Breast epithelium (tissue), 4 donors: ENCODE measurements at regions not wholly inside any gene's neighbourhood (a gene's known extent, or its start where the extent isn't known, plus 50 kb on each side); places are given as distances from the start of the nearest gene placed in this dataset.
"Not testable (repeated sequence)": the region's sequence is repeated elsewhere in the genome, so short reads cannot be mapped to it uniquely, and the experiment has no call there.

Source experiments
- DNase-seq, 2 donors: peaks; one replicate each; pipeline ENCODE4 v3.0.0-alpha.2; 2019; ENCODE audit warnings: low spot score in 2 of 2
- H3K27ac ChIP-seq, 2 donors: fragments of 200-600 bp; sonication (generic) in 1 of 2; one replicate each; pipeline ENCODE4 v1.5.1; 2016 to 2019; ENCODE audit warnings: mild to moderate bottlenecking in 1 of 2
- H3K27me3 ChIP-seq, 2 donors: fragments of 200-600 bp; sonication (generic) in 1 of 2; one replicate each; pipeline versions ENCODE4 v1.5.1 to v1.6.0; 2017 to 2019; ENCODE audit warnings: control low read depth in 1 of 2, mild to moderate bottlenecking in 1 of 2
- H3K36me3 ChIP-seq: fragments of 200-600 bp; one replicate; pipeline ENCODE4 v1.5.1; 2019
- H3K4me1 ChIP-seq, 2 donors: fragments of 200-600 bp; sonication (generic); one replicate each; pipeline ENCODE4 v1.5.1; 2016 to 2019; ENCODE audit warnings: control low read depth in 1 of 2
- H3K4me3 ChIP-seq, 3 donors: fragments of 200-600 bp; sonication (generic); 1 replicate in 2 of 3; 2 replicates in 1 of 3; pipeline ENCODE4 v1.5.1; 2016 to 2019; ENCODE audit warnings: mild to moderate bottlenecking in 3 of 3, moderate library complexity in 2 of 3
- H3K9me3 ChIP-seq, 2 donors: fragments of 200-600 bp; sonication (generic) in 1 of 2; one replicate each; pipeline ENCODE4 v1.5.1; 2016 to 2019; ENCODE audit warnings: control low read depth in 1 of 2
- CTCF ChIP-seq, 3 donors: fragments of 450-650 bp; IDR thresholded peaks; one replicate each; pipeline ENCODE4 v1.5.1; 2016 to 2017; ENCODE audit warnings: antibody characterized with exemption in 3 of 3, mild to moderate bottlenecking in 3 of 3, moderate library complexity in 3 of 3
- POLR2A ChIP-seq: fragments of 450-650 bp; IDR thresholded peaks from one replicate; pipeline ENCODE4 v1.6.1; 2016; ENCODE audit warnings: antibody characterized with exemption, mild to moderate bottlenecking, moderate library complexity
- POLR2AphosphoS5 ChIP-seq, 3 donors: sonication (generic); formaldehyde crosslinking; IDR thresholded peaks; one replicate each; pipeline ENCODE4 v1.6.1; 2017; ENCODE audit warnings: antibody characterized with exemption in 3 of 3
- intact Hi-C: fragments of 100-400 bp; cut with DNase I; formaldehyde crosslinking; loops from one replicate; pipeline ENCODE4 v1.15.1; 2023; ENCODE audit warnings: low total_unique reads

- H3K4me3 ChIP-seq = no peak overlapping the region
- no peak for TF ChIP-seq POLR2AphosphoS5 (IDR thresholded peaks at IDR 0.05)
- TF ChIP-seq CTCF (IDR thresholded peaks at IDR 0.05) = no peak
- no peaks in the 10 kb centered on the region for H3K36me3 ChIP-seq
- no peaks in the 10 kb centered on the region for H3K9me3 ChIP-seq
- intact Hi-C loops = no loop called here
- DNase-seq = no peak
- H3K4me1 ChIP-seq = no peaks in the 10 kb centered on the region
- no peak overlapping the region for H3K27ac ChIP-seq
- no peaks in the 10 kb centered on the region for H3K27me3 ChIP-seq
Measured at GRCh38 chrX:56026815-56027214, 205.3 kb upstream of the KLF8 start.

DNA sequence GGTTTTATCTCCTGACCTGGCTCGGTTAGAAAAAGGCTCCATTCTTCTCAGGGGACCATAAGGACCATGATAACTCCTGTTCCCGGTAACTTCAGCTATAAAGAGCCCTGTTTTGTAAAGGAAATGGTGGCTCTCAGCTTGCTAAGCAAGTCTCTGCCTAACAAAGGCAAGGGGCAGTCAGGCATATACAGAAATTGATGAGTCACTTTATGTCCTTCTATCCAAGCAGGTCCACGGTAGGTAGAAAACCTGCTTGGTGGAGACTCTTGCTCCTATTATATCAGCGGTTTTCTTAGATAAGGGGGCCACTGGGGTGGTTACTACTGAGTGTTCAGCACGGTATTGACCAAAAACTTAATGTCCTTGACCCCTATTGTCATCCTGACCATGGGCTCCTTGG is 203.0 kb upstream of the KLF8 start:
- no peaks in the 10 kb centered on the region for H3K9me3 ChIP-seq
- DNase-seq = no peak
- no peak overlapping the region for H3K4me3 ChIP-seq
- H3K4me1 ChIP-seq = no peaks in the 10 kb centered on the region
- H3K27ac ChIP-seq = no peak overlapping the region
- H3K36me3 ChIP-seq = no peaks in the 10 kb centered on the region
- H3K27me3 ChIP-seq = no peaks in the 10 kb centered on the region
- intact Hi-C loops = no loop called here
- TF ChIP-seq POLR2A = no peak
- no peak for TF ChIP-seq POLR2AphosphoS5 (IDR thresholded peaks at IDR 0.05)
- TF ChIP-seq CTCF (IDR thresholded peaks at IDR 0.05) = no peak

DNA sequence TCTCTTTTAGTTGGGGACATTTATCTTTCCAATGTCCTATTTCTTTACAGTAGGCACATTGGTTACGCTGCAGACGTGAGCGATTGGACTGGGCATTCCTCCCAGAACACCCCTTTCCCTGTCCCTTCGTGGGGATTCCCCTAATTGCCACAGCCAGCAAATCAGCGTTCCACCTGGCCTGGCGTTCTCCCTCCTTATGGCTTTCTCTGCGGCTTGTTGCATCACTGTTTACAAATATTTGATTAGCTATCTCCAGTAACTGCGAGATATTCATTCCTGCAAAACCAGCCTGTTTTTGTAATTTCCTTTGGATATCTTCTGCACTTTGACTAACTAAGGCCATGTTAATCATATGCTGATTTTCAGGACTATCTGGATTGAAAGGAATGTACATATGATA is 202.5 kb upstream of the KLF8 start:
- H3K4me1 ChIP-seq = no peaks in the 10 kb centered on the region
- no peak overlapping the region for H3K4me3 ChIP-seq
- DNase-seq = no peak
- intact Hi-C loops = no loop called here
- TF ChIP-seq POLR2A (no peak), CTCF (IDR thresholded peaks at IDR 0.05) (no peak), POLR2AphosphoS5 (IDR thresholded peaks at IDR 0.05) (no peak)
- H3K36me3 ChIP-seq = no peaks in the 10 kb centered on the region
- H3K9me3 ChIP-seq = no peaks in the 10 kb centered on the region
- H3K27me3 ChIP-seq = no peaks in the 10 kb centered on the region
- no peak overlapping the region for H3K27ac ChIP-seq

- intact Hi-C loops = no loop called here
- Histone ChIP-seq H3K4me1 (no peaks in the 10 kb centered on the region), H3K9me3 (peaks cover 3% of the 10 kb centered on the region in 2 donors), H3K27ac (no peak overlapping the region), H3K27me3 (no peaks in the 10 kb centered on the region), H3K36me3 (no peaks in the 10 kb centered on the region), H3K4me3 (no peak overlapping the region)
- TF ChIP-seq CTCF (IDR thresholded peaks at IDR 0.05) (no peak), POLR2A (no peak), POLR2AphosphoS5 (IDR thresholded peaks at IDR 0.05) (no peak)
- no peak for DNase-seq
Measured at GRCh38 chrX:56031409-56031808, 200.7 kb upstream of the KLF8 start.

GRCh38 chrX:56033495-56034180 is 198.5 kb upstream of the KLF8 start:
- DNase-seq = no peak
- intact Hi-C loops = no loop called here
- Histone ChIP-seq H3K4me3 (no peak overlapping the region), H3K27me3 (no peaks in the 10 kb centered on the region), H3K27ac (no peak overlapping the region), H3K36me3 (no peaks in the 10 kb centered on the region), H3K9me3 (peaks cover 3 to 25% of the 10 kb centered on the region in 2 donors), H3K4me1 (no peaks in the 10 kb centered on the region)
- no peak for TF ChIP-seq CTCF (IDR thresholded peaks at IDR 0.05)
- no peak for TF ChIP-seq POLR2A
- no peak for TF ChIP-seq POLR2AphosphoS5 (IDR thresholded peaks at IDR 0.05)

DNA sequence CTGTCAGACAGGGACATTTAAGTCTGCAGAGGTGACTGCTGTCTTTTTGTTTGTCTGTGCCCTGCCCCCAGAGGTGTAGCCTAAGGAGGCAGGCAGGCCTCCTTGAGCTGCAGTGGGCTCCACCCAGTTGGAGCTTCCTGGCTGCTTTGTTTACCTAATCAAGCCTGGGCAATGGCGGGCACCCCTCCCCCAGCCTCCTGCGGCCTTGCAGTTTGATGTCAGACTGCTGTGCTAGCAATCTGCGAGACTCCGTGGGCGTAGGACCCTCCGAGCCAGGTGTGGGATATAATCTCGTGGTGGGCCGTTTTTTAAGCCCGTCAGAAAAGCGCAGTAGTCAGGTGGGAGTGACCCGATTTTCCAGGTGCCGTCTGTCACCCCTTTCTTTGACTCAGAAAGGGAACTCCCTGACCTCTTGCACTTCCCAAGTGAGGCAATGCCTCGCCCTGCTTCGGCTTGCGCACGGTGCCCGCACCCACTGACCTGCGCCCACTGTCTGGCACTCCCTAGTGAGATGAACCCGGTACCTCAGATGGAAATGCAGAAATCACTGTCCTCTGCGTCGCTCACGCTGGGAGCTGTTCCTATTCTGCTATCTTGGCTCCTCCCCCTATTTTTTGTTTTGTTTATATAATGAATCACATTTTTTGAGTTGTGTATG is 179.4 kb upstream of the KLF8 start:
- H3K27ac ChIP-seq, H3K36me3 ChIP-seq, DNase-seq, H3K4me3 ChIP-seq, intact Hi-C loops, H3K27me3 ChIP-seq, H3K4me1 ChIP-seq: not testable (repeated sequence)
- peaks cover 4 to 30% of the 10 kb centered on the region in 2 donors for H3K9me3 ChIP-seq
